Spleen (tissue), 7 donors: ENCODE measurements at regions not wholly inside any gene's neighbourhood (a gene's known extent, or its start where the extent isn't known, plus 50 kb on each side); places are given as distances from the start of the nearest gene placed in this dataset.

Source experiments
- CTCF ChIP-seq, 11 experiments: fragments of 200-600 bp in 7 of 11; fragments of 450-650 bp in 4 of 11; sonication (generic) in 4 of 11; IDR thresholded peaks in 8 of 11; conservative IDR thresholded peaks in 3 of 11; 1 replicate in 7 of 11; 2 replicates in 4 of 11; pipeline versions ENCODE4 v1.4.0 to v1.8.0; 2016 to 2021; ENCODE audit warnings: antibody characterized with exemption in 11 of 11, inconsistent platforms in 4 of 11, mild to moderate bottlenecking in 1 of 11
- POLR2AphosphoS5 ChIP-seq, 3 donors: sonication (generic); formaldehyde crosslinking; IDR thresholded peaks; one replicate each; pipeline ENCODE4 v1.5.1; 2017; ENCODE audit warnings: antibody characterized with exemption in 3 of 3
- donor health status: DM: no; HTN: no; CAD: no; lungs with moderate emphysema.
- donor health status: DM: no; HTN: no; CAD: no.
- donor health status: DM: no; HTN: no; CAD: no.

GRCh38 chr2:215812966-215813365 lies 200.4 kb downstream of the MREG start:
- no peak for TF ChIP-seq CTCF (IDR thresholded peaks at IDR 0.05 in 8 of 11, conservative IDR thresholded peaks at IDR 0.05 in 3 of 11)
- no peak for TF ChIP-seq POLR2AphosphoS5 (IDR thresholded peaks at IDR 0.05)
